GM19455 (cell line): ENCODE measurements at regions not wholly inside any gene's neighbourhood (a gene's known extent, or its start where the extent isn't known, plus 50 kb on each side); places are given as distances from the start of the nearest gene placed in this dataset.
"Not testable (repeated sequence)": the region's sequence is repeated elsewhere in the genome, so short reads cannot be mapped to it uniquely, and the experiment has no call there.

Experiments
- ATAC-seq: cut with Tn5 transposase; IDR thresholded peaks from one replicate; pipeline ENCODE4 v1.9.1; 2021; ENCODE audit not compliant: unreplicated experiment

DNA sequence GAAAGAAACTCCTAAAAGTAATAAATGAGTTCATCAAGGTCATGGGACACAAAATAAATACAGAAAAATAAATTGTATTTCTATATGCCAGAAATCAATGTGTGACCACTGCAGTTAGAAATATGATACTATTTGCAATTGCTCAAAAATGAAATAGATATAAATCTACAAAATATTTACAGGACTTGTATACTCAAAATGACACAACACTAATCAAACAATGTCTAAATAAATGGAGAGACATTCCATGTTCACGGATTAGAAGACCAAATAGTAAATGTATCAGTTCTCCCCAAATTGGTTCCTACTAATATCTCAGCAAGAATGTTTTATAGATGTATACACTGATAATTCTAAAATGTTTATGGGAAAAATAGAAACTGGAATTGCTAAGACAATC lies 345.3 kb downstream of the NR2F1-AS1 start:
- ATAC-seq = no peak

DNA sequence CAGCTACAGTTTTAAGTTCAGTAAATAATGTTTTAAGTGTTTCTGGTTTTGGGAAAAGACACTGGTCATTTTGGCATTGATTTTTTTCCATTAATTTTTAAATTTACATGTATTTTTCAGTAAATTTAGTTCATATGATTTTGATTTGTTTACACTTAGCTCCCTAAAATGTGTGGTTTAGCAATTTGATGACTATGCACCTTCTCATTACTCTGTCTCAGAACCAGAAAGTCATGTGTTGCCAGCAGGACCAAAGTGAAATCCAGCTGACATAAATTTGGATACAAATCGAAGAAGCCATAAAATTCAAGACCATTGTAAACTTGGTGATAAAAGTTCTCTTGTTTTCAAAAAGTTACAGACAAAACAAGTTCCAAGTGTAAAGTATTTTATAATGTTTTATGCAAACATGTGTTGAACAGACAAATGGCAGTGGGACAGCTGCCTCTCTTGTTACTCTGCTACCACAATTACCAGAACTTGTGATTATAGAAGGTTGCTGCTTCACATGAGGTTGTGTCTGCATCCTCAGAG lies 354.8 kb downstream of the NR2F1-AS1 start:
- ATAC-seq = no peak

DNA sequence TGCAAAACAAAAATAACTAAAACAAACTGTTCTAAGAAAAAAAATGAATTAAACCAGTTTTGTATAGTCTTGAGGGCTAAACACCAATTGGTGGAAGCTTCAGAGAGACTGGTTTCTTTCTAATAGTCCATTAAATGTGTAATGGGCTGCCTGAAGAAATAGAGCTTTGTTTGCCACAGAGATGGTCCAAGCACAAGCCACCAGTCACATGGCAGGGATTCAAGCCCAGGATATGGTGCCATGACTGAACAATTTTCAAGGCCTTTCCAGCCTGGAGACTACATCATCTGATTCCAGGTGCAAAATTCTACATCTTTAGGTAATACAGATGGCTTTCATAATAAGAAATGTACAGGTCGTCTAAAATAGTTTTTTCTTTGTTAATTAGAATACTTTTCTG lies 355.3 kb downstream of the NR2F1-AS1 start:
- no peak for ATAC-seq

DNA sequence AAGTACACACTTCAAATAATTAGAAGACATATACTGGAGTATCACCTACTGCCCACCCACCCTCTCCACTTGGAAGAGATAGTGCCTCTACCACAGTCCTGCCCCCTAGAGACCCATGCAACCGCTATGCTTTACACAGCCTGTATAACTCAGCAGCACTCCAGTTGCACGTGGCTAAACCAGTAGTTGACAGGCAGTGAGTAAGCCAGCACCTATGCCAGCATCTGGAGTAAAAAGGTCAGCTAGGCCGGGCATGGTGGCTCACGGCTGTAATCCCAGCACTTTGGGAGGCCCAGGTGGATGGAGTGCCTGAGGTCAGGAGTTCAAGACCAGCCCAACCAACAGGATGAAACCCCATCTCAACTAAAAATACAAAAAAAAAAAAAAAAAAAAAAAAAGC lies 356.4 kb downstream of the NR2F1-AS1 start:
- no peak for ATAC-seq

DNA sequence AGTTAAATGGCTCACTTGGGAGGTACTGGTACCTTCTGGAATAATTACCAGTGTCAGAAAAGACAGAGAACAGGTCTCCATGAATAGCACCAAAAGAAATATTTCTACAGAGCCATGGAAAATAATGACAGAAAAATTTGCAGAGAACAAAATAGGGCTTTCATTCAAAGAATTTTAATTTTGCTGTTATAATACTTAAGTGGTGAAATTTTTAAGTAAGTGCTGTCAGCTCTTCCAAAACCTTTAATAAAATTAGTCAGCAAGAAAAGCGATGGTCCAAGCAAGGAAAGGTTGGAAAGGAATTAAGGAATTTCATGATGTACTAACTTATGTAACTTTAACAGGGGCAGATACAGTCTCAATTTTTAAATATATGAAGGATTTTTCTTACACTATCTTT lies 359.2 kb downstream of the NR2F1-AS1 start:
- ATAC-seq = no peak

DNA sequence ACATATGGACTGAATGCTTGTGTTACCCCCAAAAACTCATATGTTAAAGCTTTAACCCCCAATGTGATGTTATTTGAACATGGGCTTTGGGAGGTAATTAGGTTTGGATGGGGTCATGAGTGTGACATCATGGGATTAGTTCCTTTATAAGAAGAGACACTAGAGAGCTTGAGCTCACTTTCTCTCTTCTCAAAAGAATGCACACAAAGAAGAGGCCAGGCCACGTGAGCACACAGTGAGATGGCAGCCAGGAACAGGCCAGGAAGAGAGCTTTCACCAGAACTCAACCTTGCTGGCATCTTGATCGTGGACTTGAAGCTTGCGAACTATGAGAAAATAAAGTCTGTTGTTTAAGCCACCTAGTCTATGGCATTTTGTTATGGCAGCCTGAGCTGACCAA lies 360.6 kb downstream of the NR2F1-AS1 start:
- ATAC-seq = no peak

DNA sequence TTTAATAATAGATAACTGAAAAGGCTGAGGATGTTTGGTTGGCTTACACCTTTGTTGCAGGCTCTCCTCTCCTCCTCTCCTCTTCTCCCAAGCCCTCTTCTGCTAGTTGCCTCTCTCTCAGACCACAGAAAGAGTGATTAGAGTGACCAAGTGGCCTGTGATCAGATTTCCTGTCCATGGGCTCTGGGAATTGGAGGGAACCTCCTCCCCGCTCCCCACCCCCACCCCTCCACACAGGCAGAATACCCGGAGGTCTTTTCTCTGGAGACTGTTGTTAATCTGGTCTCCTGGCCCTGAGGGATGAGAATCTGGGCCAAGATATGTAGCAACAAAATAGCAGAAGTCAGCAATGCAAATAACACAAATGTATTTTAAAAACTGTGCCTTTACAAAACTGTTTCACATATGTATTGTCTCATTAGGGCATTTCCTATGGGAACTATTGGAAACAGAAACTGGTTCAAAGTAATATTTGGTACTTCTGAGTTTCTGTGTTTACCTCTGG lies 361.3 kb downstream of the NR2F1-AS1 start:
- no peak for ATAC-seq

DNA sequence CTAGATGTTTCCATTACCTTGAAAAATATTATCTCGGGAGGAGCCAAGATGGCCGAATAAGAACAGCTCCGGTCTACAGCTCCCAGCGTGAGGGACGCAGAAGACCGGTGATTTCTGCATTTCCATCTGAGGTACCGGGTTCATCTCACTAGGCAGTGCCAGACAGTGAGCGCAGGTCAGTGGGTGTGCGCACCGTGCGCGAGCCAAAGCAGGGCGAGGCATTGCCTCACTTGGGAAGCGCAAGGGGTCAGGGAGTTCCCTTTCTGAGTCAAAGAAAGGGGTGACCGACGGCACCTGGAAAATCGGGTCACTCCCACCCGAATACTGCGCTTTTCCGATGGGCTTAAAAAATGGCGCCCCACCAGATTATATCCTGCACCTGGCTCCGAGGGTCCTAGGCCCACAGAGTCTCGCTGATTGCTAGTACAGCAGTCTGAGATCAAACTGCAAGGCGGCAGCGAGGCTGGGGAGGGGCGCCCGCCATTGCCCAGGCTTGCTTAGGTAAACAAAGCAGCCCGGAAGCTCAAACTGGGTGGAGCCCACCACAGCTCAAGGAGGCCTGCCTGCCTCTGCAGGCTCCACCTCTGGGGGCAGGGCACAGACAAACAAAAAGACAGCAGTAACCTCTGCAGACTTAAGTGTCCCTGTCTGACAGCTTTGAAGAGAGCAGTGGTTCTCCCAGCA lies 367.8 kb downstream of the NR2F1-AS1 start:
- not testable (repeated sequence) for ATAC-seq

DNA sequence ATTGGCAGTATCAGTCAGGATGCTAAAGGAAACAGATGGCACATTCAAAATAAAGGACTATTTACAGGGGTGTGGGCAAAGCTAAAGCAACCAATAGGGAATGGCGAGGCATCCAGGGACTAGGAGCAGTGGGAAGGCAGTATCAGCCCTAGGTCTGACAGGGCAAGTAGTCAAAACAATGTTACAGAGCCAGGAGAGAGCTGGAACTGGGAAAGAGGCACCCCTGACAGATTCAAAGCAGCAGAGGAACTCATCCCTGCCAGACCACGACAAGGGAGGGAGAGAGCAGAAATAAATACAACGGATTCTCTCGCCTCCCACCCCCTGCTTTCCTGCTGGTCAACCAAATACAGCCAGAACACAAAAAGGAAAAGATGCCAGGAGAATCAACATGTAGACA lies 371.5 kb downstream of the NR2F1-AS1 start:
- no peak for ATAC-seq

DNA sequence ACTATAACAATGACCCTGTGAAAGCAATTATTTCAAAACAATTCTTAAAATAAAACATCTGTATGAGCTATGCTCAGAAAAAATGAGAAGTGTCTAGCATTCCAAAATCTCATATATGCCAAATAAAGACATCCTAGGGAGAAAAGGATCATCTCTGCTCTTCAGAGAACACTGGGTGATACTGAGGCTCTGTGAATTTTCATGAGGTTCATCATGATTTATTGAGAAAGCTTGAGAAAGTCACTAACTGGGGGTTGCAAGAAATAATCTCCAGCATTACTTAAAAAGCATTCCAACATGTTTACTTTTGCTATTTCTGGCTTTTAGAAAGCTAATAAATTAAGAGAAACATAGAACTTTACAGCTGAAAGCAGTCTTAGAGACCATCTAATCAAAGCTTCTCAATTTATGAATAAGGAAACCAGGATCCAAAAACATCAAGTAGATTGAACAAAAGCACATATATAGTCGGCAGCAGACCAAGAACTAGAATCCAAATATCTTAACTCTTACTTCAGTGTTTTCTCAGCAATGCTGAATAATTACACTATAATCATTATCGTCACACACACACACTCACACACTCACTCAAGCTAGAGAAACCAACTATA lies 372.8 kb downstream of the NR2F1-AS1 start:
- no peak for ATAC-seq

DNA sequence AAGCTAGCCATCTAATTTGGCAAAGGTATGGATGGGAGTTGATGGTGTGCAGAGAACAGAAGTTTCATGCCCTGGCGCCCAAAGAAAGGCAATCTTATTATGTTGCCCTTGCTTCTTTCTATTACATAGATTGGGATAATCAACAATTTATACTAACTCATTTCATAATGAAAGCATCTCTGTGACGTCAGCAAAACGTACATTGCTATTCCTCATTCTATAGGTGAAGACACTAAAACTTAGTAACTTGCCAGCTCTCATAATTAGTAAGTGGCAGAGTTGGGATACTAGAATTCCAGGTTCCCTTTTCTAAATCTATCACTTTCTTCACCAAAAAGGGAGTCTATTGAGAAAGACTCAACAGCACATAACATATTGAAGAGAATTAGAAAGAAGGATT lies 374.8 kb downstream of the NR2F1-AS1 start:
- ATAC-seq = no peak

DNA sequence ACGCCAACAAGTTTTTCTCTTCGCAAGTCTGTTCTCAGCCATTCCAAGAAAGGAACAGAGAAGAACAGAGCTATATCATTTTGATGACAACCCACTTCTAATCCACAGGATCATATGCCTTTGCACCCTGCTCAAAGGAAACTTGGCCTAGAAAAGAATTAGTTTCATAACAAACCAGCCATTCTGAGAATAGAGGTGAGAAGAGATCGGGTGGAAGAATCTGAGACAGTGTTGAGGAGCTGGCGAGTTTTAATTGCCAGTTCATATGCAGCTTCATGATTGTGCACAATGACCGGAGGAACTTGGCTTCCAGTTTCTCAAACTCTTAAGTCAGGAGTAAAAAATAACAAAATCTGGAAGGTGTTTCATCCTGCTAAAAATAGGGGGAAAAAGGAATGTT lies 380.0 kb downstream of the NR2F1-AS1 start:
- ATAC-seq = no peak

DNA sequence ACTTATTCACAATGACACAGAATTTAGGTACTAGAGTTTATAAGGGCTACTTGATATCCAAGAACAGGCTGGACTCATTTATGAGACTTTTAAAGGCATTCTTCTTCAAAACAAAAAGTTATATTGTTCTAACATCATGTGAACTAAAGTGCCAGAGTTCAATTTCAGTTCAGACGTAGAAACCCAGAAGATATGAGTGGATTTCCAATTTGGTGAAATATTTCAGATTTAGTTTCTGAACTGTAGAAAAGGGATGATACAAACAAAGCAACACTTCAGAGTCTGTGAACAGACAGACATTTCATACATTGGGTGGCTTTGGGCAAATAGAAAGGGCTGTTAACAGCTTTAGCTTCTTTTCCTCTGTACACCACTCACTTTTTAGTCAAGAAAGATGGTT lies 384.0 kb downstream of the NR2F1-AS1 start:
- no peak for ATAC-seq

DNA sequence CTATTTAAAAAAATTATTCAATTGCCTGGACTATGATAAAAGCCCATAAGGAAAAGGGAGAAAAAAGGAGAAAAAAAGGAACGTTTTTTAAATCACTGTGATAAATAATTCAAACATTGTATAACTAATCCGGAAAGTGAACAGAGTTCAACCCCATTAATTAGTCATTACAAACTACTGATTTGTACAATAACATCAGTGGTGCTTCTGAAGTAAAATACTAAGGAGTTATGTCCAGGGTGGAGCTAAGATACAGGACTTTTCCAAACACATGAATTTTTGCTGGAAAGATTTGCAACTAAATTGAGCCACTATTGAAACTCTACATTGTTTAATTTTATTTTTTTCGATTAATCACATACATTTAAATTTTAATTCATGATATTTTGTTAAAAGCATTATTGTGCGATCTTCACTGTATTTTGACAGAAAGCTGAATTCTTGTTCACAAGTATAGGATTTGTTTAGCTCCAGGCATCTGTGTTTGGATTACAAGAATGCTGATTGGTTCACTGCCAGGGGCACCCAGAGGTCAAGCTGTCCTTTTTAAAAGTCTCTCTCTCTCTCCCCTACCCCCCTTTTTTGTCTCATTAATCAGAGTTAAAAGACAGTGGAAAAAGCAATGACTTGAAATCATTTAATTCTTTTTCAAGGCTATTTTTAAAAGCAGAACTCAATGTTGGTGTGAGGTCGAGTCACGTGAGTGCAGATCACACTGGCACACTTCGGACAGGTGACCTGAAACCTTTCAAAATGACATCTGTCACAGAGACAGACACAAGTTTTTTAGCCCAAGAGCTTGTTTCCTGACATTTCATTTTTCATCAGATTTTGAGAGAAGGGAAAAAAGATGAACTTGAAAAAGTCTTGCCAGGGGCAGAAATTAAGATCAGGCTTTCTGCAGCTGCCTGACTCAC lies 387.3 kb downstream of the NR2F1-AS1 start:
- no peak for ATAC-seq

DNA sequence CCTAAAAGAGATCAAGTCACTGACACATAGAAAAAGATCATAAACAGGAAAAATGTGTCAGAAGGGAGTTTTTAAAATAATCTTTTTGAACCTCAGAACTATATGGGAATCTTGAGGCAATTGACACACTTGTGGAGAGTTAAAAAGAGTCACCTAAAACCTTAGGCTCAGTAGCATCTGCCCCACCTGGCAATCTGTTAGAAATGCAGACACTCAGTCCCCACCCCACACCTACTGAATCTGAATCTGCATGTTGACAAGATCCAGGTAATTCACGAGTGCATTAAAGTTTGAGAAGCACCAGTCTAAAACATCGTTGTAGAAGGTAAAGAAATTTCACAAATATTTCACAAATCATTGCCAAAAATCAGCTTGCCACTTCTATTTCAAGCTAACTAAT lies 388.3 kb downstream of the NR2F1-AS1 start:
- ATAC-seq = no peak

DNA sequence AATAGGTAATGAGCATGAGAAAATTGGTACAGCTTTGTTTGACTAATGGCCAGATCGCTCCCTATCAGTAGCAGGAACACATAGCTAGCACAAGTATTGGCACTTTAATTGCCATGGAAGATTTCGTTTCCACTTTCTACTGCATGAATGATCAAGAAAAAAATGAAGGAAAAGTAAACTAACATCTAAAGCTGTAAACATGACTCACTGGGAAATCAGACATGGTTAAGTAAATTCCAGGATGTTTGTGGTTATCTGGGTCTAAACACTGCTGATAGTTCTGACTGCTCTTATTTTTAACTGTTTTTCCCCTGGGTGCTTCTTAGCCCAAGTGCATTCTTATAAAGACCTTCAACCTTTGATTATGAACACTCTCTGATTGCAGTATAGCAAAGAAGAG lies 388.9 kb downstream of the NR2F1-AS1 start:
- no peak for ATAC-seq

DNA sequence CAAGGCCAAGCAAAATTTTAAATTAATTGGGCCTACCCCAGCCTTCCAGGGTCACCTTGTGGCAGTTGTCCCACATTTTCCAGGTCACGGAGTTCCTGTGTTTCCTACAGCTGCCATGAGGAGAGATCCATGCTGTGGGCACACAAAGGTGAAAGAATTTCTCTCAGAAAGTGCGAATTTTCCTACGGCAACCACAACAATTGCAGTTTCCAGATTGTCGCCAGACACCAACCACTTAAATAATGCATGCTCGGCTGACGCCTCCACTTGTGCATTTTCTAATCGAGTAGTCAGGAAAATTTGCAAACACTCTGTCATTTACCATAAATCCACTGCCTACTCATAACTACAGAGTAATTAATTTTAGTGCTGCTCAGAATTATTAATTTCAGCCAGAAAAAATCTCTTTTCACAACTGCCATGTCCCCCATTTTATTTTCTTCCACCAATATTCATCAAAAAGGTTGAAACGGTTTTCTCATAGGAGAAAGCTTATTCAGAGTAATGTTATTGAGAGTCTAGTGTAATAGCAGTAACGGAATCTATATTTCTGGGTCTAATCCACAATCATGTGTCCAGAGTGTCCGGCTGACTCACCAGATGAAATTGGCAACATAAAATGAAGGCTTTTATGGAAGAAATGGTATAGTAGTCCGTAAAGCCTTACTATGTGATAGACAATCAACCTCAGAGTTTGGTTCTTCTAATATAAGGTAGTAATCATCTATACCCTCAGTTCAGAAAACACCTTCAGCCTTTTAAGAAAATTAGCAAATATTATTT lies 389.8 kb downstream of the NR2F1-AS1 start:
- no peak for ATAC-seq

DNA sequence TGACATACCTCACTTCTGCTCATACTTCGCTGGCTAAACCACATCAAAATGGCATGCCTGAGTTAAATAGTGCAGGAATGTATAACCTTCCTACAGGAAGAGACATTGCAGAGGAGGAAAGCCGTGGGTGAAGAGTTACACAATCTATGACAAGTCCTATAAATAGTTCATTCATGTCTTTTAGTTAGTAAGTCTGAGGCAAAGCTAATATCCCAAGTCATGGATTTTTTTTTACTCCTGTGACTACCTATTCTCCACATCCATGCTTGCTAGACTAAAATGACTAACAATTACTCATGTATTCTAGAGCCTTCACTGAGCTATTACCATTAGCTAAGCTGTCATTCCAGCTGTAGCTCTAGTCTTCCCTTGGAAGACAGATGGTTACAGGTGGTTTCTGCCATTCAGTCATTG lies 391.3 kb downstream of the NR2F1-AS1 start:
- ATAC-seq = no peak

DNA sequence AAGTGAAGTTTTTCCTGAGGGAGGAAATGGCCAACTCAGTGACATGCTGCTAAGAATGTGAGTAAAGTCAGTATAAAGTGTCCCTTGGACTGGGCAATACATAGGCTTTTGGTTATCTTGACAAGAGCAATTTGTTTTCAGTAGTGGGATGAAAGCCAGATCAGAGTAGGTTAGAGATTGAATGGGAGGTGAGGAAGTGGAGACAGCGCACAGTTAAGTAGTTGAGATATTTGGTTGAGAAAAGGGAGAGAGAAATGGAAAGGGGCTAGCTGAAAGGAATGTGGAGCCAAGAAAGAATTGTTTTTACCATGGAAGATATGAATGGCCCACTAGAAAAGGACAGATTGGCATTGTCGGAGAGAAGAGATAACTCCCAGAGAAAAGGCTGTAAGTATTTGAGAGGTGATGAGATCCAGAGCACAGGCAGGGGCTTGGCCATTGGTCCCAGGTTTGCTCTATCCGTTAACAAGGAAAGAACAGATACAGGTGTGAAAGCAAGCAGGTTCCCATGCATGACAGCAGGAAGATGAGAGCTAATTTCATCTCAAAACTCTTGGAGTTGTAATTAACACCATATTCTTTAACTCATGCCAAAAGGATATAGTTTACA lies 392.0 kb downstream of the NR2F1-AS1 start:
- ATAC-seq = no peak

DNA sequence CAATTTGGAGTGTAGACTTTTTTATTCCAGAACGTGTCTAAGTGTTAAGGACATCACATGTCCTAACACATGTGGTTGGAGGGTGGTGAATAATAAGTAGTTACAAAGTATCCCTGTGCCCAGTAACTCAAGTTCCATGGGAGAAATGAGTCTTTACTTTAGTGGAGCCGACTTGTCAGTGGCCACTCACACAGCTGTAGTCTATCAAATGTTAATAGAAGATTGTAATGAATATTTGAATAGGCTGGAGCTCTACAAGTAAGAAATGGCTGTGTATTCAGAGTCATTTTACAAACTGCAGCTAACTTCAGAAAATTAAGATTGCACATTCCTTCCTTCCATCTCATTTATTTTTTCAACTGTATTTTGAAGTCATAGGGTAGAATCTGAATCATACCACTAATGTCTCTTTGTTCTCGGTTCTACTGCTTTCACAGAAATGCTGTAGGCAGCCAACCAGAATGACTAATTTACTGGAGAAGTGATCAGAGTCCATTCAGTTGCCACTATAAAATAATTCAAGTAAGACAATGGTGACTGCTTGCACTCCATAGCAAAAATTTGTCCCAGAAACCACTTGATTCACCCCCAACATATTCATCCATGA lies 394.8 kb downstream of the NR2F1-AS1 start:
- no peak for ATAC-seq
